ENCODE measurements at regions not wholly inside any gene's neighbourhood (a gene's known extent, or its start where the extent isn't known, plus 50 kb on each side); places are given as distances from the start of the nearest gene placed in this dataset.
"Not testable (repeated sequence)": the region's sequence is repeated elsewhere in the genome, so short reads cannot be mapped to it uniquely, and the experiment has no call there.

DNA sequence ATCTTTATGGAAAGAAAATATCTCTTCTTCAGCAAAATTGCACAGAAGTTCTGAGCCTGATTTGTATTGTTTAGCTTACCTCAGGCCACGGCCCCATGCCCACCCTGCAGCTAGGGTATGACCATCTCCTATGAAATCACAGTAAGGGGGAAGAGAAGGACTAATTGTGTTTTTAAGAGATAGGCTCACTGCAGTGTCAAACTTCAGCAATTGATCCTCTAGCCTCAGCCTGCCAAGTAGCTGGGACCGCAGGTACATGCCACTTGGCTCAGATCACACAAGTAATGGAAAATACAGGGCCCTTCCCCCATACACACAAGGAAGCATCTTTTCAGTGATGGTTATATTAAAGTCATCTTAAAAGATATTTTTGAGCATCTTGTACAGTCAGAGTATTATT lies 60.0 kb downstream of the DMAC1 start:
- DNase-seq (ENCODE audit: low read depth) = no peak
- in situ Hi-C loops (cut with HindIII; ENCODE audit: low pct_unique_long_range_greater_than_20kb, low sequenced_read_pairs) = no loop called here

DNA sequence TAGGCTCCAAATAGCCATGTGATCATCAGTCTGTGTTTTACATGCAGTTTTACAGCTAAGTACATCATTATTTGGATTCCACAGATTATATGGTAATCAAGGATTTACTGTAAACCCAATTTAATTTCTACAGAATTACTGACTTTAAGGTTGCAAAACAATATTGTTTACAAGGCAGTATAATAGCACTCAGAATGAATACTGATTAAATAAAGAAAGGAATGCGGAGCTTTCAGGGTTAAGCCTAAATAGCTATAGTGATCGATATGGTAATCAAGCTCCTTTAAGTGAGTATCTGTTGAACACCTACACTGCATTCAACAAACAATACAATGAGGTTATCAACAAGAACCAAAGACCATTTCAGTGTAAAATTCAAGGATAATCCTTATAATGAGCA lies 64.3 kb downstream of the DMAC1 start:
- no peak for DNase-seq (ENCODE audit: low read depth)
- in situ Hi-C loops (cut with HindIII; ENCODE audit: low pct_unique_long_range_greater_than_20kb, low sequenced_read_pairs) = no loop called here

DNA sequence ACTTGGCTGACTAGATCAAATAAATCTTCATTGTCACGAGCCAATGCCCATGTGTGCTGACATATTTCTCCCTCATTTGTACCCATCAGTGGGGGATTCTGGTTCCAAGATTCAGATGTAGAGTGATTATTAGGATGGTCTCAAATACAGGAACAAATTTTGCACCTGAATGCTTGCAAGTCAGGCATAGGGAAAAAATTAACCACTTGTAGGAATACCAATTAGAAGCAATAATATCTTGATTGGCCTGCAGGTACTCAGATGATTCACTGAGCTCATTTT lies 69.5 kb downstream of the DMAC1 start:
- DNase-seq (ENCODE audit: low read depth) = no peak
- in situ Hi-C loops (cut with HindIII; ENCODE audit: low pct_unique_long_range_greater_than_20kb, low sequenced_read_pairs) = no loop called here

DNA sequence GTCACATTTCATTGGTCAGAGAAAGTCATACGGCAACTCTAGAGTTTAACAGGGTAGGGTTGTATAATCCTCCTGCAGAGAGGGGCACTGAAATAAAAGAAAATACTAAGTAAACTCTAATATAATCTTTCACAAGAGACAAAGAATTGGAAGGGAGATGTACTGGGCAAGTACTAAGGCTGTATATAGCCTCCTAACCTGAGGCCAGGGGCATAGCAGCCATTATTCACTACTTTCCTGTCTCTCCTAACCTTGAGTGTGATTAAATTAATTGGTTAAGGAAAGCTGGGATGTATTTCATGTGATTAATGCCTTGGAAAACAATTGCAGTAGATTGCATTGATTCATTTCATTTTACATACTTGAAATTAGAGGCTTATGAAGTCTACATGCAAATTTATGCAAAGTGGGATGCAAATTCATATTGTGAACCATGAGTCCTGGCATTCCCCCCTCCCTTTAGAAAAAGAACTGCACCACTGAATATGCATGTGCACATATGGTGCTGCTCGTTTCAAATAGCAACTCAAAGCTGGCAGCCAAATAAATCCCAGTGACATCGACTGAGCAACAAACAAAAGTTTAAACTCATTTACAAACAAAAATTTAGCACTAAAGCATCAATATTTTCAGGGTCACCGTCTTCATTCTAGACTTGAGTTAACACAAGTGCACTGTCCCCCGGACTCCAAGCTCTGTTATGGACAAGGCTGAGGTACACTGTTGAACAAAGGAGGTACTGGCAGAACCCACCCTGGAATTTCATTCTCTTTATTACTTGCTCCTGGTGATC lies 70.0 kb downstream of the DMAC1 start:
- in situ Hi-C loops (cut with HindIII; ENCODE audit: low pct_unique_long_range_greater_than_20kb, low sequenced_read_pairs) = no loop called here
- no peak for DNase-seq (ENCODE audit: low read depth)

DNA sequence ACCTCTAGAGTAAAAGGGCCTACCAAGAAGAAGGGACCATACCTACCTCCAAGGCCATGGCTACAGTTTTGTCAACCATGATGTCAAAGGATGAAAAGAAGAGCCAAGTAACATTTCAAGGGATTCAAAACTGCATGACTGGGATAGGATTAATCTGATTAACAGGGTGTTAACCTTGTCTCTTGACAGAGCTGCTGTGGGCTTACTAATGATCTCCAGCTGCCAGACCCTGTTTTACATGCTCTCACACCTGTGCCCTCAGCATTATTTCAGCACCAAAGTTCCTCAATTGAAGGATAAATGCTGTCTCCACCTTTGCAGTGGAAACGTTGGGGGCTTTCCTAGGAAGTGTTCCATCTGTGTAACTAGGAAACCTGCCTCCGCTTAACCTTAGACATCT lies 78.3 kb downstream of the DMAC1 start:
- DNase-seq (ENCODE audit: low read depth) = no peak
- in situ Hi-C loops (cut with HindIII; ENCODE audit: low pct_unique_long_range_greater_than_20kb, low sequenced_read_pairs) = no loop called here

DNA sequence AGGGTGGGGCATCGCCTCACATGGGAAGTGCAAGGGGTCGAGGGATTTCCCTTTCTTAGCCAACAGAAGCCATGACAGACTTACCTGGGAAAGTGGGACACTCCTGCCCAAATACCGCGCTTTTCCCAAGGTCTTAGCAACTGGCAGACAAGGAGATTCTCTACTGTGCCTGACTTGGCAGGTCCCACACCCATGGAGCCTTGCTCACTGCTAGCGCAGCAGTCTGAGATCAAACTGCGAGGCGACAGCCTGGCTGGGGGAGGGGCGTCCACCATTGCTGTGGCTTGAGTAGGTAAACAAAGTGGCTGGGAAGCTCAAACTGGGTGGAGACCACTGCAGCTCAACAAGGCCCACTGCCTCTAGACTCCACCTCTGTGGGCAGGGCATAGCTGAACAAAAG lies 86.5 kb downstream of the DMAC1 start:
- DNase-seq (ENCODE audit: low read depth); in situ Hi-C loops (cut with HindIII; ENCODE audit: low pct_unique_long_range_greater_than_20kb, low sequenced_read_pairs): not testable (repeated sequence)

DNA sequence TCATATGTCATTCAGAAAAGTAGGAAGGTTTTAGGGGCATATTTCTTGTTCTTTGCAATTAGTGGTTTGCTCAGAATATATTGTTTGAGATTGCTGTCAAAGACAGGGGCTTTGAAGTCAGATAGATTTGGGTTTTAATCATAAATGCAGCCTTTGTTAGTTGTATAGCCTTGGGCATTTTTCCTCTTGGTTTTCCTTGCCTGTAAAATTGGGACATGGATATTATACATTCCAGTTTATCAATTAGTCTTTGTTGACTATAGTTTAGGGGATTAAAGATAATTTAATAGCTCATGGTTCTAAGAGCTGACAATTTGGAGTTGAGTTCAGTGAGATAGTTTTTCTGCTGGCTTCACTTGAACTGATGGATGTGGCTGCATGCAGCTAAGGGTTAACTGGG lies 88.9 kb downstream of the DMAC1 start:
- in situ Hi-C loops (cut with HindIII; ENCODE audit: low pct_unique_long_range_greater_than_20kb, low sequenced_read_pairs) = no loop called here
- no peak for DNase-seq (ENCODE audit: low read depth)

DNA sequence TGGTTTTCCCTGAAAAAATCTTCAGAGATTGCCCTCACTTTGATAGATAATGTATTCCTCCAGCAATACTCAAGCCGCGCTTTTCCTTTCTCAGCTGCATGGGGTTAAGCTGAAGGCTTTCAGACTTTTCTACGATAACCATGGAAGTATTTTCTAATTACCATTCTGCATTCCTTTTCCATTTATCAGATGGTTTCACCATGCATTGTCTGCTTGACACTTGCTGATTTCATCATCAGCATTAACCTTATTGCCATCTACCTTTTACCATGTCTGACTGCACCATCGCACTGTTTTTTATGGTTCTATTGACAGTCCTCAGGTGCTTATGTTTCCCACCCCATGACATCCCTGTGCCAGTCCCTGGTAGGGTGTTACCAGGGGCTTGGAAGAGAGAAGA lies 91.6 kb downstream of the DMAC1 start:
- DNase-seq (ENCODE audit: low read depth) = no peak
- in situ Hi-C loops (cut with HindIII; ENCODE audit: low pct_unique_long_range_greater_than_20kb, low sequenced_read_pairs) = no loop called here

DNA sequence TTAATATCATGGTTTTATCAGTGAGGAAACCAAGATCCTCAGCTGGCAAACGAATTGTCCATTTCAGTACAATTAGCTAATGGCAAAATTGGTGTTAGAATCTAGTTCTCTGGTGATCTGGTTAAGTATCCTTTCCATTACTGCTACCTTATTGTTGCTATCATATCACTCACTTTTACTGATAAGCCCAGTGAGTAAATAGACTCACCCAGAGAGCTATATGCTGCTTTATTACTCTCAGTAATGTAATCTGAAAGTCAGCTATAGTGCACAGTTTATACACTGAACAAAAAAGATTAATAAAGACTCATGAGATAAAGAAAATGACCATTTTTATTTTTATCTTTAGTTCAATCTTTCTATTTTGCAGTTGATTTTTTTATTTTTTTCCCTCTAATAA lies 95.0 kb downstream of the DMAC1 start:
- in situ Hi-C loops (cut with HindIII; ENCODE audit: low pct_unique_long_range_greater_than_20kb, low sequenced_read_pairs) = no loop called here
- DNase-seq (ENCODE audit: low read depth) = no peak

DNA sequence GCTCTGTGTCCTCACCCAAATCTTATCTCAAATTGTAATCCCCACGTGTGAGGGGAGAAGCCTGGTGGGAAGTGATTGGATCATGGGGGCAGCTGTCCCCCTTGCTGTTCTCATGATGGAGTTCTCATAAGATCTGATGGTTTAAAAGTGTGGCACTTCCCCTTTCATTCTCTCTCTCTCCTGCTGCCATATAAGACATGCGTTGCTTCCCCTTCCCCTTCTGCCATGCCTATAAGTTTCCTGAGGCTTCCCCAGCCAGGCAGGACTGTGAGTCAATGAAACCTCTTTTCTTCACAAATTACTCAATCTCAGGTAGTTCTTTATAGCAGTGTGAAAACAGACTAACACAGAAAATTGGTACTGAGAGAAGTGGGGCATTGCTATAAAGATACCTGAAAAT lies 107.7 kb downstream of the DMAC1 start:
- no peak for DNase-seq (ENCODE audit: low read depth)
- in situ Hi-C loops (cut with HindIII; ENCODE audit: low pct_unique_long_range_greater_than_20kb, low sequenced_read_pairs) = no loop called here

DNA sequence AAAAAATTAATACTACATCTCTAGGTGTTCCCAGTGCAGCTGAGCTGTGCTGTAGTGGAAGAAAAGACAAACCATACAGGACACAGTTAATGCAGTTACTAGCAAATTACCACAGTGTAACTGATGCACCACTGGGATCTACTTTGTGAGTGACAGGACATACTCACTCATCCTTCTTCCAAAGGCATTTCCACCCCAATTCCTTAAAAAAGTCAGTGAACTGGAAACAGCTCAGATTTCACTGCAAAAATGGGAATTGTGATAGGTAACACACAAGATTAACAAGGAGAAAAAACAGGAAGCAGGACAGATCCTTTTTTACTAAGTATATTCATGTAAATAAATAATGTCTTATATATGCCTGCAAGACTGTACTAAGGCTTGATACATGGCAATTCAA lies 109.6 kb downstream of the DMAC1 start:
- in situ Hi-C loops (cut with HindIII; ENCODE audit: low pct_unique_long_range_greater_than_20kb, low sequenced_read_pairs) = no loop called here
- no peak for DNase-seq (ENCODE audit: low read depth)

DNA sequence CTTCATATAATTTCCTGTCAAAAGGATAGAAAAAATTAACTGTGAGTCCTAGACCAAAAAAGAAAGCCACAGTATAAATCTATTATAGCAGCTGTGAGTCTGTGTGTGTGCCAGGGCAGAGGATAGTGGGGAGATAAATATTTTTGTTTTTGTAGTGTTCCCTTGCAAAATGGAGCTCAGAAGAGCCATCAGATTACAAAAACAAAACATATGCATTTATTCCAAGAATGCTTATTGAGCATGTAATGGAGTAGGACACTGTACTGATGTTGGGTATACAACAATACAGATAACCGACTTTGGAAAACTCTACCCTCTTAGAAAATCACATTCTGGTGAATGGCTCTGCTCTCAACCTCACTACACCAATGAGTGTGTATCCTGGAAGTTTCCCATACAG lies 111.0 kb downstream of the DMAC1 start:
- no peak for DNase-seq (ENCODE audit: low read depth)
- in situ Hi-C loops (cut with HindIII; ENCODE audit: low pct_unique_long_range_greater_than_20kb, low sequenced_read_pairs) = no loop called here

DNA sequence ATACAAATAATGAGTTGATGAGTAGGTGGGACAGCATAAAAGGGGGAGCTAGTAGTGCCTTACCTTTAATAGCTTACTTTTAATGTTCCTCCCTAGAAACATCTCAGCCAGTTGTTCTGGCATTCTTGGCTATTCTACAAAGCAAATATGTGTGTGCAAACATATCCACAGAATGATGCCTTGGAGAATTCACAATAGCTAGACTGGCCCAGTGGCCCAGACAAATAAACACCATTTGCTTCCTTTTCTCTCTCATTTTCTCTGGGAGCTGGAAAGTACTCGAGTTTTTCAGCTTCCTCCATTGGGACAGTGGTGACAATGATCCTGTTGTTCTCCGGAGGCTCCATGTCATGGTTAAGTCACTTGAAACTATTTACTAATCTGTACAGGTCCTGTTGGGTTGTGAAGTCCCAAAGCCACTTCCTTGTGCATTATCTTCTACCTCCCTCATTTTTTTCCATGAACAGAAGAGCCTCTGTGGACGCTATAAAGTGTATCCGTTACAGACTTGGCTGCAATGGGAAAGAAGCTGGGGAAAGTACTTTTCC lies 122.9 kb downstream of the DMAC1 start:
- no peak for DNase-seq (ENCODE audit: low read depth)
- in situ Hi-C loops (cut with HindIII; ENCODE audit: low pct_unique_long_range_greater_than_20kb, low sequenced_read_pairs) = no loop called here

DNA sequence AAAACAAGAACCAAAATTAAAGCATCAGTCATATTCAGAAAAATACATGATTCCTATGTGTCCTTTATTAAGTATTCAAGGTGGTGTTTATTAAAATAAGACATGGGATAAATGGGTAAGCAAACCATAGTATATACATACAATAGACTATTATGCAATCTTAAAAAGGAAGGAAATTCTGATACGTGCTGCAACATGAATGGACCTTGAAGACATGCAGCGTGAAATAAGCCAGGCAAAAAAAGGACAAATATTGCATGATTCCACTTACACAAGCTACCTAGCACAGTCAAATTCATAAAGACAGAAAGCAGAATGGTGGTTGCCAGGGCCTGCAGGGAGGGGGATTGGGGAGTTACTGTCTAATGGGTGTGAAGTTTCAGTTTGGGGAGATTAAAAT lies 127.7 kb downstream of the DMAC1 start:
- in situ Hi-C loops (cut with HindIII; ENCODE audit: low pct_unique_long_range_greater_than_20kb, low sequenced_read_pairs) = no loop called here
- DNase-seq (ENCODE audit: low read depth) = no peak

DNA sequence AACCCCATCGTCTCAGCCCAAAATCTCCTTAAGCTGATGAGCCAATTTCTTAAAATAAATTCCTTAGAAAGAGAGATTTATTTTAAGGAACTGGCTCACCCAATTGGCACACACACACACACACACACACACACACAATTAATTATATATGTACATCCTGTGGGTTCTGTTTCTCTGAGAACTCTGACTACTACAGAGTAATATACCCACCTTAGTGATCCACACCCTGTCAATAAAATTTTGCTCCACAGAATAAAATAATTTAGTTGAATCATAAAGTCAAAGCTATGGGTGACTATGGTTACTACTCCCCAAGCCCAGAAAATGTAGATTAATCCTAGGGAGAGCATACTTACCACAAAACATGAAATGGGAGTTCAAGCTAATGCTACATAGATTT lies 131.0 kb downstream of the DMAC1 start:
- no peak for DNase-seq (ENCODE audit: low read depth)
- in situ Hi-C loops (cut with HindIII; ENCODE audit: low pct_unique_long_range_greater_than_20kb, low sequenced_read_pairs) = no loop called here

DNA sequence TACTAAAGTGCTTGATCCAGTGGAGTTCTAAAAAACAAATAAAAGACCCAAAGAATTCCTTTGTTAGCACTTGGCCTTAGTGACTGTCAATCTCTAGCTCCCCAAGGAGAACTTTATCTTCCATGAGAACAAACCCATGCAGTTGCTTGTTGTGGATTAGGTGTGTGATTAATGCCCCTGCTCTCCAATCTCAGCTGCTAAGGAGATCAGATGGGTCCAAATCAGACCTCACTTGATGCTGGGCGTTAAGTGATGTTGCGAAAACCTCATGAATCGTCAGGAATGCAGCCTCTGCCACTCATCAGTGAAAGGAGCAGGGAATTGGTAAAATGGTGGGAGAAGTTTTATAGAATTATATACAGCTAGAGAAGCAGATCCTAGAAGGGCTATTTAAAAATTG lies 133.7 kb downstream of the DMAC1 start:
- in situ Hi-C loops (cut with HindIII; ENCODE audit: low pct_unique_long_range_greater_than_20kb, low sequenced_read_pairs) = no loop called here
- DNase-seq (ENCODE audit: low read depth) = no peak

DNA sequence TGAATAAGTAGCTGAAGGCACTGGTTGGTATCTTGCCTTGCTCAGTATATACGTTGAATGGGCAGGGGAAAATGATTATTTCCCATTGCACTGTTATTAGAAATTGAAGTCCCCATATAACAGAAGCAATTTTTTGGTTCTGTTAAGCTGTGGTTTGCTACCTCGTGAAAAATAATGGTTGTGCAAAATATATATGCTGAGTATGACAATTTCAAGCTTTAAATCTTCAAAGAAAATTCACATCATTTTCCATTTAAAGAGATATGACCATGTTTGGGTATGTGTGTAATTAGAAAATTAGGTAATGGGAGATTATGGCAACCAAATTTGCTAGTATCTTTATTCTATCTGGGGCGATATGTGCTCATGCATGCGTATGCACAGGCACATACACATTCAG lies 139.8 kb downstream of the DMAC1 start:
- DNase-seq (ENCODE audit: low read depth) = no peak
- in situ Hi-C loops (cut with HindIII; ENCODE audit: low pct_unique_long_range_greater_than_20kb, low sequenced_read_pairs) = no loop called here

DNA sequence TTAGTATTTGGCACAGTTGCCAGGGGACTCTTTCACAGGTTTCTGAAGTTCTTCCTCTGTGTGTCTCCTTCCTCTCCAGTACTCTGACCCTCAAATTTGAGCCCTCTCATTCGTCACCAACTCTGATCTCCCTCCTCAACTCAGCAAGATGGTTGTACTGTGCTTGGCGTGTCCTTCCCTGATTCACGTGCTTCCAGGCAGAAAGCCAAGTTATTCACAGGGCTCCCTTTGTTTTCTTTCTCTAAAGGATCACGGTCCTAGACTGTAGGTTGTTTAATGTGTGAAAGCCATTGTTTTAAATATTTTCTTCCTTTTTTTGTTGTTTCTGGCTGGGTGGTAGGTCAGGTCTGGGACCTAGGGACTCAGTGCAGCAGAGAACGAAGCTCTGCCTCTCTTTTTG lies 142.9 kb downstream of the DMAC1 start:
- in situ Hi-C loops (cut with HindIII; ENCODE audit: low pct_unique_long_range_greater_than_20kb, low sequenced_read_pairs) = no loop called here

DNA sequence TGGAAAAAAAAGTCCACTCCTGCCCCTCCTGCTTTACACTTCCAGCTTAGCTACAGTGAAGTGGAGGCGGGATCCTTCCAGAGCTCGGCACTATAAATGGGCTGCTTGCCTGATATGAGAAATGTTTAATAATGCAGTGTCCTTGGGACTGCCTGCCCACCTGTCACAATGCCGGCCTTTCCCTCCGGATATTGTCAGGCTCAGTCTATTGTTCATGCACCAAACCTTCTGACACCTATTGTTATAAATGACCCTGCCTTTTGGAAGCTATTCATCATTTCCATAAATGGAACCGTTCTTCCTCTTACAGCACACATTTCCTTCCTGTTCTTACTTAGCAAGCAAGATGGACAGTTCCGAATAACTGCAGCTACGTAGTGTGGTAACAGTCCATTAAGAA lies 146.3 kb downstream of the DMAC1 start:
- in situ Hi-C loops (cut with HindIII; ENCODE audit: low pct_unique_long_range_greater_than_20kb, low sequenced_read_pairs) = no loop called here
- DNase-seq (ENCODE audit: low read depth) = no peak

More for the DNA sequence above, 142.9 kb downstream of the DMAC1 start:
- no peak for DNase-seq (ENCODE audit: low read depth)

DNA sequence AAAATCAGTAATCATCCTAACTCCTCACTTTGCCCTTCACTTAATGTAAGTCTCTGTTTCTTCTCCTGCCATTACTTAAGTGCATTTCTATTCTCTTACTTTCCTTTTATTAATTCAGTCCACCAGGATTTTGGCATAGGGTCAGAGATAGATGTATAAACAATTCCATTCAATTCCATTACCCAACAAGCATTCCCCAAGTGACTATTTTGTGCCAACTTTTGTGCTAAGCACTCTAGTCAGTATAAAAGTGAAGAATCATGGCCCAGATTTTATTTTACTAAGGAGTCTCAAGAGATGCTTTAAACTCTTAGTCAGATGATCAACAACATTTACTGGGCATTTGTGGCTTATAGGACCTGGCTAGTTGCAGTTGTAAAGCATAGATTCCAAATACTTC lies 159.3 kb downstream of the DMAC1 start:
- no peak for DNase-seq (ENCODE audit: low read depth)
- in situ Hi-C loops (cut with HindIII; ENCODE audit: low pct_unique_long_range_greater_than_20kb, low sequenced_read_pairs) = no loop called here

DNA sequence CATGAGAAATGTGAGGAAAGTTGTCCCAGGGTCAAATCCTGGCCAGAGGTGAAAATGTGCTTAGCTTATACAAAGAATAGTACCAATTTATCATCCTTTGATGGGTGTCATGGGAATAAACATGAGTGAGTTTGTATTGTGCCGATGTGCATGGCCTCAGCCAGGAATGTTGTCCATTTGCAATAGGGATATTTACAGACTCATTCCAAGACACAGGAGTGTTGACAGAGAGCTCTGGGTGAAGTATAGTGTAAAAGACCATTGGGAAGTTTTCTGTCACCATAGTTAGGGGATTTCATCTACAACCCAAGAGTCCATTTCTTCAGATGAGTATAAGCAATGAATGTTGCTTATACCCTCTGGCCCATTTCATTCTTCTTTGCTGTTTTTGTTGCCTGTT lies 160.1 kb downstream of the DMAC1 start:
- DNase-seq (ENCODE audit: low read depth) = no peak
- in situ Hi-C loops (cut with HindIII; ENCODE audit: low pct_unique_long_range_greater_than_20kb, low sequenced_read_pairs) = no loop called here

All from Caki2 (cell line).